Loucy (cell line): ENCODE measurements at regions not wholly inside any gene's neighbourhood (a gene's known extent, or its start where the extent isn't known, plus 50 kb on each side); places are given as distances from the start of the nearest gene placed in this dataset.

Experiments used
- EZH2phosphoT487 ChIP-seq: fragments of 200-600 bp; IDR thresholded peaks from 2 replicates; pipeline ENCODE4 v1.6.1; 2018; ENCODE audit warnings: antibody characterized with exemption, mild to moderate bottlenecking, moderate library complexity, borderline replicate concordance
- TF ChIP-seq, protein P1 (sequence below): fragments of 200-600 bp; sonication (generic); conservative IDR thresholded peaks from 2 replicates; pipeline ENCODE4 v1.5.1; 2014; ENCODE audit warnings: mild to moderate bottlenecking, antibody characterized with exemption, low read length

DNA sequence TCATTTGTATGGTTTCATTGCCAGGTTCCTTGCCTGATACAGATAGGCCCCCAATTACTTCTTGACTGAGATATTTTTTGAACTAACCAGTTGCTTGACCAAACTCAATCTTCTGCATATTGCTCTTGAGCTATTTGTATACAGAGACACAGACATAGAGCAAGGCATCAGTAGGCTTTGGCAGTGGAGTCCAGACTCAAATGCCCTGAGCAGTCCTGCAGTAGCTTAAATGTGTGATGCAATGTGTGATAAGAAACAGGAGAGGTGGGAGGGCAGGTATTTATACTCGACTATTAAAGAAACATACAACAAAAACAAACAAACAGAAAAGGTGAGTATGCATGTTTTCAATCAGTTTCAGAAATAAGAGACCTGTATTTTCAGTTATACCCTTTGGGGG lies 197.9 kb upstream of the DAB1 start:
- TF ChIP-seq, protein P1, sequence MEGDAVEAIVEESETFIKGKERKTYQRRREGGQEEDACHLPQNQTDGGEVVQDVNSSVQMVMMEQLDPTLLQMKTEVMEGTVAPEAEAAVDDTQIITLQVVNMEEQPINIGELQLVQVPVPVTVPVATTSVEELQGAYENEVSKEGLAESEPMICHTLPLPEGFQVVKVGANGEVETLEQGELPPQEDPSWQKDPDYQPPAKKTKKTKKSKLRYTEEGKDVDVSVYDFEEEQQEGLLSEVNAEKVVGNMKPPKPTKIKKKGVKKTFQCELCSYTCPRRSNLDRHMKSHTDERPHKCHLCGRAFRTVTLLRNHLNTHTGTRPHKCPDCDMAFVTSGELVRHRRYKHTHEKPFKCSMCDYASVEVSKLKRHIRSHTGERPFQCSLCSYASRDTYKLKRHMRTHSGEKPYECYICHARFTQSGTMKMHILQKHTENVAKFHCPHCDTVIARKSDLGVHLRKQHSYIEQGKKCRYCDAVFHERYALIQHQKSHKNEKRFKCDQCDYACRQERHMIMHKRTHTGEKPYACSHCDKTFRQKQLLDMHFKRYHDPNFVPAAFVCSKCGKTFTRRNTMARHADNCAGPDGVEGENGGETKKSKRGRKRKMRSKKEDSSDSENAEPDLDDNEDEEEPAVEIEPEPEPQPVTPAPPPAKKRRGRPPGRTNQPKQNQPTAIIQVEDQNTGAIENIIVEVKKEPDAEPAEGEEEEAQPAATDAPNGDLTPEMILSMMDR: no peak
- no peak for TF ChIP-seq EZH2phosphoT487
